K562 (cell line): ENCODE measurements at regions not wholly inside any gene's neighbourhood (a gene's known extent, or its start where the extent isn't known, plus 50 kb on each side); places are given as distances from the start of the nearest gene placed in this dataset.

Experiments used
- ATAC-seq: fragments of 200-7000 bp; cut with Tn5 transposase; 3 replicates; pipeline ENCODE4 v1.9.1; 2020; ENCODE audit warnings: moderate library complexity
- BruUV-seq: library from RNA; stranded (reverse); fragments of 400-500 nt; replicated peaks from 2 replicates; lab custom pipeline; 2021; lab: Mats Ljungman, UMichigan
- CTCF ChIA-PET: fragments of 300-600 bp; formaldehyde crosslinking; extraction: SDS; loops from one replicate; lab custom pipeline; 2021; ENCODE audit warnings: low intra/inter-chr PET ratio; lab: Yijun Ruan, JAX
- POLR2A ChIA-PET: fragments of 300-600, 350-650 bp; sonication (Branson Sonifier 250); formaldehyde crosslinking; extraction: SDS; loops from one replicate; lab custom pipeline; 2021; ENCODE audit warnings: antibody characterized with exemption, inconsistent platforms; lab: Yijun Ruan, JAX
- DNase-seq, 4 experiments: peaks; one replicate each; pipeline versions ENCODE4 v3.0.0 to v3.0.0-alpha.2; 2011 to 2018; ENCODE audit warnings: low spot score in 3 of 4, mixed read lengths in 3 of 4; ENCODE audit errors: extremely low read depth in 1 of 4
- FAIRE-seq: peaks from 2 replicates; lab custom pipeline; 2011; peaks lifted over from hg19 to GRCh38; lab: Jason Lieb, UNC
- H2AFZ ChIP-seq: 2 replicates; pipeline ENCODE4 v1.6.0; 2011; ENCODE audit warnings: low read depth, low read length, control low read depth, inconsistent platforms
- H3K27ac ChIP-seq: fragments of 200-600 bp; 3 replicates; pipeline ENCODE4 v1.8.0; 2011; ENCODE audit warnings: low read depth, mild to moderate bottlenecking, control low read depth, inconsistent platforms, low read length, moderate library complexity, mixed read lengths; ENCODE audit errors: extremely low read depth
- H3K27me3 ChIP-seq, 2 experiments: fragments of 300-600 bp in 1 of 2; 2 replicates in 1 of 2; 3 replicates in 1 of 2; pipeline versions ENCODE4 v1.6.0 to v1.8.0; 2011; ENCODE audit warnings: inconsistent platforms in 2 of 2, low read length in 2 of 2, mild to moderate bottlenecking in 1 of 2, mixed read lengths in 1 of 2, moderate library complexity in 1 of 2; ENCODE audit not compliant: control insufficient read depth in 2 of 2, insufficient read depth in 2 of 2
- H3K36me3 ChIP-seq: fragments of 300-600 bp; 3 replicates; pipeline ENCODE4 v1.8.0; 2011; ENCODE audit warnings: mild to moderate bottlenecking, low read length, inconsistent platforms; ENCODE audit not compliant: control insufficient read depth, insufficient read depth
- H3K4me1 ChIP-seq, 2 experiments: fragments of 200-600 bp in 1 of 2; replicated peaks in 1 of 2; 2 replicates in 1 of 2; 3 replicates in 1 of 2; pipeline versions ENCODE4 v1.5.1 to v1.8.0; 2011; ENCODE audit warnings: inconsistent platforms in 2 of 2, low read length in 2 of 2, mild to moderate bottlenecking in 1 of 2, mixed read lengths in 1 of 2, moderate library complexity in 1 of 2; ENCODE audit not compliant: control insufficient read depth in 2 of 2, insufficient read depth in 2 of 2
- H3K4me2 ChIP-seq: 2 replicates; pipeline ENCODE4 v1.6.1; 2011; ENCODE audit warnings: low read length, control low read depth, inconsistent platforms, mixed read lengths; ENCODE audit not compliant: insufficient read depth
- H3K4me3 ChIP-seq: fragments of 200-600 bp; sonication (generic), shearing (Covaris generic); 2 replicates; pipeline ENCODE4 v1.5.1; 2016; ENCODE audit warnings: control low read depth, inconsistent platforms
- H3K79me2 ChIP-seq: fragments of 200-600 bp; 3 replicates; pipeline ENCODE4 v1.8.0; 2011; ENCODE audit warnings: low read length, inconsistent platforms; ENCODE audit not compliant: control insufficient read depth, insufficient read depth
- H3K9ac ChIP-seq, 2 experiments: 2 replicates each; pipeline versions ENCODE4 v1.6.0 to v1.6.1; 2011; ENCODE audit warnings: low read depth in 2 of 2, low read length in 2 of 2, control low read depth in 1 of 2, inconsistent platforms in 1 of 2, mild to moderate bottlenecking in 1 of 2, mixed read lengths in 1 of 2; ENCODE audit not compliant: insufficient read depth in 1 of 2
- H3K9me1 ChIP-seq: one replicate; pipeline ENCODE4 v1.6.0; 2011; ENCODE audit warnings: inconsistent platforms, mild to moderate bottlenecking, low read length, moderate library complexity; ENCODE audit not compliant: control insufficient read depth, insufficient read depth
- H3K9me3 ChIP-seq: replicated peaks from 2 replicates; pipeline ENCODE4 v1.5.1; 2011; ENCODE audit warnings: low read depth, low read length, inconsistent platforms; ENCODE audit not compliant: control insufficient read depth, insufficient read depth
- H4K20me1 ChIP-seq: replicated peaks from 2 replicates; pipeline ENCODE4 v1.6.1; 2011; ENCODE audit warnings: low read length, inconsistent platforms, mixed read lengths; ENCODE audit not compliant: control insufficient read depth, insufficient read depth
- BRD9 ChIP-seq: fragments of 450-650 bp; IDR thresholded peaks from 2 replicates; pipeline ENCODE4 v1.6.1; 2018; ENCODE audit warnings: low read depth; ENCODE audit not compliant: partially characterized antibody
- CEBPG ChIP-seq, 3 experiments: fragments of 200-800 bp in 1 of 3; sonication (Bioruptor generic) in 1 of 3; sonication (generic) in 1 of 3; formaldehyde crosslinking in 1 of 3; IDR thresholded peaks in 2 of 3; conservative IDR thresholded peaks in 1 of 3; 2 replicates each; pipeline versions ENCODE4 v1.6.1 to v1.8.0; 2016 to 2022; ENCODE audit warnings: missing compliant biosample characterization in 2 of 3, missing genetic modification characterization in 2 of 3, mild to moderate bottlenecking in 1 of 3, missing genetic modification reagents in 1 of 3
- HIVEP1 ChIP-seq: fragments of 250-450 bp; sonication (Bioruptor Pico); IDR thresholded peaks from 2 replicates; pipeline ENCODE4 v1.4.0; 2020; ENCODE audit warnings: mild to moderate bottlenecking
- HMGN3 ChIP-seq: IDR thresholded peaks from 2 replicates; pipeline ENCODE4 v1.6.1; 2011; ENCODE audit warnings: borderline replicate concordance, low read depth, mild to moderate bottlenecking, mixed read lengths, low read length; ENCODE audit not compliant: insufficient read length; ENCODE audit errors: extremely low read depth
- NCOR1 ChIP-seq: fragments of 450-650 bp; IDR thresholded peaks from 2 replicates; pipeline ENCODE4 v1.6.1; 2016; ENCODE audit warnings: mild to moderate bottlenecking, moderate library complexity
- PML ChIP-seq: IDR thresholded peaks from 2 replicates; pipeline ENCODE4 v1.6.1; 2012; ENCODE audit warnings: low read length, inconsistent platforms
- SIN3A ChIP-seq, 2 experiments: fragments of 150-350 bp in 1 of 2; IDR thresholded peaks; 2 replicates each; pipeline ENCODE4 v1.6.1; 2011 to 2016; ENCODE audit warnings: borderline replicate concordance in 2 of 2, low read depth in 2 of 2, low read length in 2 of 2, mild to moderate bottlenecking in 2 of 2, moderate library complexity in 2 of 2; ENCODE audit not compliant: control insufficient read depth in 1 of 2
- STAG1 ChIP-seq: sonication (generic); formaldehyde crosslinking; IDR thresholded peaks from 2 replicates; pipeline ENCODE4 v1.5.0; 2020; ENCODE audit warnings: missing genetic modification reagents, borderline replicate concordance
- XRCC3 ChIP-seq: fragments of 450-650 bp; IDR thresholded peaks from 2 replicates; pipeline ENCODE4 v1.6.1; 2017; ENCODE audit warnings: mild to moderate bottlenecking, moderate library complexity
- YY1 ChIP-seq, 3 experiments: IDR thresholded peaks; 2 replicates each; pipeline ENCODE4 v1.6.1; 2011; ENCODE audit warnings: low read length in 2 of 3, mild to moderate bottlenecking in 2 of 3, moderate library complexity in 2 of 3, borderline replicate concordance in 1 of 3, control low read depth in 1 of 3, low read depth in 1 of 3; ENCODE audit not compliant: insufficient read depth in 3 of 3, insufficient replicate concordance in 2 of 3, control insufficient read depth in 1 of 3, insufficient read length in 1 of 3; ENCODE audit errors: extremely low read depth in 1 of 3
- WGBS: fragments of 100-300 bp; shearing (Covaris generic); methylation state at CpG from one replicate; pipeline ENCODE4 v1.1.6; 2016; ENCODE audit warnings: low coverage, mixed read lengths; ENCODE audit not compliant: insufficient coverage; ENCODE audit errors: missing lambda C conversion rate; 5-methylcytosine and 5-hydroxymethylcytosine counted together
- in situ Hi-C: fragments of 300-500 bp; cut with MboI; formaldehyde crosslinking; loops from 4 replicates; pipeline ENCODE4 v1.15.0; 2018; ENCODE audit warnings: inconsistent platforms, mixed read lengths
- intact Hi-C: fragments of 100-400 bp; cut with micrococcal nuclease; formaldehyde crosslinking; loops from 2 replicates; pipeline ENCODE4 v1.14.2; 2022
- TF ChIP-seq, protein P1 (sequence below), 2 experiments: IDR thresholded peaks; 2 replicates each; pipeline ENCODE4 v1.6.1; 2011; ENCODE audit warnings: borderline replicate concordance in 1 of 2, control low read depth in 1 of 2, low read depth in 1 of 2, low read length in 1 of 2, mild to moderate bottlenecking in 1 of 2, mixed read lengths in 1 of 2, moderate library complexity in 1 of 2; ENCODE audit not compliant: insufficient read depth in 1 of 2, insufficient read length in 1 of 2, poor library complexity in 1 of 2, severe bottlenecking in 1 of 2; ENCODE audit errors: extremely low read depth in 1 of 2
- TF ChIP-seq, protein P2 (sequence below): sonication (generic); formaldehyde crosslinking; IDR thresholded peaks from 2 replicates; pipeline ENCODE4 v1.8.0; 2022; ENCODE audit warnings: mild to moderate bottlenecking, missing genetic modification reagents
- TF ChIP-seq, protein P3 (sequence below): sonication (generic); formaldehyde crosslinking; IDR thresholded peaks from 2 replicates; pipeline ENCODE4 v1.8.1; 2023; ENCODE audit warnings: missing genetic modification reagents, mild to moderate bottlenecking, borderline replicate concordance
- TF ChIP-seq, protein P4 (sequence below): fragments of 250-450 bp; sonication (Bioruptor Pico); IDR thresholded peaks from 2 replicates; pipeline ENCODE4 v1.6.1; 2021; ENCODE audit warnings: mild to moderate bottlenecking

DNA sequence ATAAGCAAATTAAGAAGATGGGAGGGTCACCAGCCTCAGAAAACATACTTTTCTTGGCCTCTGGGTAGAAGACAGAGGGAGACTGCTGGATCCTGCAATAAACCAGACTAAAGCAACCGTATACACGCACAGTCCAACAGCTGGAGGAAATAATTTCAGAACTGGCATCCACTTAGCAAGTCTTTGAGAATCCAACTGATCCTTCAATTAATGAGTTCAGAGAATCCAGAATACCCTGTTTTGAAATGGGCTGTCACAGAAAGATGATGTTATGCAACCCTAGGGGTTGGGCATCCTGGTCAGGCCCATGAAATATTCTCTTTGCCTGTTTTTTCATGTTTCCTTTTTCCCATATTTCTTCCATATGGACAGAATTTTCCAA, 134.0 kb upstream of the MAGI3 start:
- Histone ChIP-seq H2AFZ (no peak overlapping the region), H3K4me1 (no peaks in the 10 kb centered on the region; a peak in 1 of 5 replicates), H3K27ac (no peak overlapping the region), H3K36me3 (no peaks in the 10 kb centered on the region), H3K9me1 (no peaks in the 10 kb centered on the region), H3K9ac (no peak overlapping the region), H4K20me1 (no peaks in the 10 kb centered on the region), H3K4me3 (no peak overlapping the region), H3K27me3 (peaks cover 3 to 9% of the 10 kb centered on the region in 2 experiments; a peak in 2 of 5 replicates), H3K79me2 (no peaks in the 10 kb centered on the region), H3K4me2 (no peak overlapping the region), H3K9me3 (no peaks in the 10 kb centered on the region)
- 24% methylated on average over 2 of the region's 2 CpGs for WGBS
- DNase-seq (no peak), FAIRE-seq (no peak), ATAC-seq (no peak)
- ChIA-PET POLR2A (no interaction called here), CTCF (no interaction called here)
- intact Hi-C loops = no loop called here
- no TSS peak for BruUV-seq
- TF ChIP-seq SIN3A (IDR thresholded peaks at IDR 0.05; ENCODE audit: borderline replicate concordance in 2 of 2, control insufficient read depth in 1 of 2, low read depth in 2 of 2, low read length in 2 of 2) (no peak), XRCC3 (no peak), STAG1 (CRISPR knock-in tag) (no peak), YY1 (IDR thresholded peaks at IDR 0.05; ENCODE audit: borderline replicate concordance in 1 of 3, control insufficient read depth in 1 of 3, extremely low read depth in 1 of 3, insufficient read depth in 3 of 3, insufficient read length in 1 of 3, insufficient replicate concordance in 2 of 3, low read depth in 1 of 3, low read length in 2 of 3) (no peak), HMGN3 (no peak), BRD9 (no peak), PML (no peak), CEBPG (CRISPR knock-in tag; IDR thresholded peaks at IDR 0.05) (no peak), CEBPG (tag; conservative IDR thresholded peaks at IDR 0.05 in 1 of 2, IDR thresholded peaks at IDR 0.05 in 1 of 2) (no peak), NCOR1 (no peak), HIVEP1 (CRISPR knock-in tag) (no peak)
- TF ChIP-seq, protein P1, sequence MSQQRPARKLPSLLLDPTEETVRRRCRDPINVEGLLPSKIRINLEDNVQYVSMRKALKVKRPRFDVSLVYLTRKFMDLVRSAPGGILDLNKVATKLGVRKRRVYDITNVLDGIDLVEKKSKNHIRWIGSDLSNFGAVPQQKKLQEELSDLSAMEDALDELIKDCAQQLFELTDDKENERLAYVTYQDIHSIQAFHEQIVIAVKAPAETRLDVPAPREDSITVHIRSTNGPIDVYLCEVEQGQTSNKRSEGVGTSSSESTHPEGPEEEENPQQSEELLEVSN (IDR thresholded peaks at IDR 0.05; ENCODE audit: borderline replicate concordance in 1 of 2, extremely low read depth in 1 of 2, insufficient read depth in 1 of 2, insufficient read length in 1 of 2, low read depth in 1 of 2, low read length in 1 of 2, poor library complexity in 1 of 2, severe bottlenecking in 1 of 2) = no peak
- TF ChIP-seq, protein P2, sequence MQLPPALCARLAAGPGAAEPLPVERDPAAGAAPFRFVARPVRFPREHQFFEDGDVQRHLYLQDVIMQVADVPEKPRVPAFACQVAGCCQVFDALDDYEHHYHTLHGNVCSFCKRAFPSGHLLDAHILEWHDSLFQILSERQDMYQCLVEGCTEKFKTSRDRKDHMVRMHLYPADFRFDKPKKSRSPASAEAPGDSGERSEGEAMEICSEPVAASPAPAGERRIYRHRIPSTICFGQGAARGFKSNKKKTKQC (CRISPR knock-in tag) = no peak
- TF ChIP-seq, protein P3, sequence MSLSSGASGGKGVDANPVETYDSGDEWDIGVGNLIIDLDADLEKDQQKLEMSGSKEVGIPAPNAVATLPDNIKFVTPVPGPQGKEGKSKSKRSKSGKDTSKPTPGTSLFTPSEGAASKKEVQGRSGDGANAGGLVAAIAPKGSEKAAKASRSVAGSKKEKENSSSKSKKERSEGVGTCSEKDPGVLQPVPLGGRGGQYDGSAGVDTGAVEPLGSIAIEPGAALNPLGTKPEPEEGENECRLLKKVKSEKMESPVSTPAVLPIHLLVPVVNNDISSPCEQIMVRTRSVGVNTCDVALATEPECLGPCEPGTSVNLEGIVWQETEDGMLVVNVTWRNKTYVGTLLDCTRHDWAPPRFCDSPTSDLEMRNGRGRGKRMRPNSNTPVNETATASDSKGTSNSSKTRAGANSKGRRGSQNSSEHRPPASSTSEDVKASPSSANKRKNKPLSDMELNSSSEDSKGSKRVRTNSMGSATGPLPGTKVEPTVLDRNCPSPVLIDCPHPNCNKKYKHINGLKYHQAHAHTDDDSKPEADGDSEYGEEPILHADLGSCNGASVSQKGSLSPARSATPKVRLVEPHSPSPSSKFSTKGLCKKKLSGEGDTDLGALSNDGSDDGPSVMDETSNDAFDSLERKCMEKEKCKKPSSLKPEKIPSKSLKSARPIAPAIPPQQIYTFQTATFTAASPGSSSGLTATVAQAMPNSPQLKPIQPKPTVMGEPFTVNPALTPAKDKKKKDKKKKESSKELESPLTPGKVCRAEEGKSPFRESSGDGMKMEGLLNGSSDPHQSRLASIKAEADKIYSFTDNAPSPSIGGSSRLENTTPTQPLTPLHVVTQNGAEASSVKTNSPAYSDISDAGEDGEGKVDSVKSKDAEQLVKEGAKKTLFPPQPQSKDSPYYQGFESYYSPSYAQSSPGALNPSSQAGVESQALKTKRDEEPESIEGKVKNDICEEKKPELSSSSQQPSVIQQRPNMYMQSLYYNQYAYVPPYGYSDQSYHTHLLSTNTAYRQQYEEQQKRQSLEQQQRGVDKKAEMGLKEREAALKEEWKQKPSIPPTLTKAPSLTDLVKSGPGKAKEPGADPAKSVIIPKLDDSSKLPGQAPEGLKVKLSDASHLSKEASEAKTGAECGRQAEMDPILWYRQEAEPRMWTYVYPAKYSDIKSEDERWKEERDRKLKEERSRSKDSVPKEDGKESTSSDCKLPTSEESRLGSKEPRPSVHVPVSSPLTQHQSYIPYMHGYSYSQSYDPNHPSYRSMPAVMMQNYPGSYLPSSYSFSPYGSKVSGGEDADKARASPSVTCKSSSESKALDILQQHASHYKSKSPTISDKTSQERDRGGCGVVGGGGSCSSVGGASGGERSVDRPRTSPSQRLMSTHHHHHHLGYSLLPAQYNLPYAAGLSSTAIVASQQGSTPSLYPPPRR (CRISPR knock-in tag) = no peak
- TF ChIP-seq, protein P4, sequence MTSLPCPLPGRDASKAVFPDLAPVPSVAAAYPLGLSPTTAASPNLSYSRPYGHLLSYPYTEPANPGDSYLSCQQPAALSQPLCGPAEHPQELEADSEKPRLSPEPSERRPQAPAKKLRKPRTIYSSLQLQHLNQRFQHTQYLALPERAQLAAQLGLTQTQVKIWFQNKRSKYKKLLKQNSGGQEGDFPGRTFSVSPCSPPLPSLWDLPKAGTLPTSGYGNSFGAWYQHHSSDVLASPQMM (CRISPR knock-in tag) = no peak
- in situ Hi-C loops = no loop called here
